ENCODE measurements at regions not wholly inside any gene's neighbourhood (a gene's known extent, or its start where the extent isn't known, plus 50 kb on each side); places are given as distances from the start of the nearest gene placed in this dataset.

DNA sequence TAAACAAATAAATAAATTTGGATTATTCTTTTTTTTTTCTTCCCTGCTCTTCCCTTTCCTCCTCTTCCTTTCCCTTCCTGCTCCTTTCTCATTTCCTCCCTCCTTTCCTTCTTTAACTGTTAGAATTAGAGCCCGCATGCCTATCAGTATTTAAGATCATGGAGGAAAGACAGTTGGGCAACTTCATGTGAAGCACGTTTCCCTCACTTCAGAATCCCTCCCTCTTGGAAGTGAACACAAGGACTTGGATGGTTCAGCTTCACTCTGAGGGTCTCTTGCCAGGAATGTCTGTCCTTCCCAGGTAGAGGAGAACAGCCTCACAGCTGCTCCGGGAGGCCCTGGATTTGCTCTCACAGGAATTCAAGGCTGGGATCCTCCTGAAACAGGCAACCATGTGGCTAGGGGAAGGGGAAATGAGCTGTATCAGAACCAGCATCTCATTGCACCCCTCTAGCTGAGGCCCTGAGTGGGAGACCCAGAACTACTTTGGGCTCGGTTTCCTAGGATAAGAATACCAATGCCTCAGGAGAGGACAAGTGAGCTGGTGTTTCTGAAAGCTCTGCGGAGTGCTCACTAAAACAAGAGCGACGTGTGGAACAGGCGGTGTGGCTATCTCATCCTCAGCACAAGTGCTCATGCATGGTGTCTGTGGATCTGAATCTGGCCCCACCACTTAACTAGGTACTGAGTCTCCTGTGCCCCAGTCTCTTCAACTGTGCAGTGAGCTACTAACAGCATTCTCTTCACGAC is 230.5 kb downstream of the MYCN start:
- TF ChIP-seq, protein P1, sequence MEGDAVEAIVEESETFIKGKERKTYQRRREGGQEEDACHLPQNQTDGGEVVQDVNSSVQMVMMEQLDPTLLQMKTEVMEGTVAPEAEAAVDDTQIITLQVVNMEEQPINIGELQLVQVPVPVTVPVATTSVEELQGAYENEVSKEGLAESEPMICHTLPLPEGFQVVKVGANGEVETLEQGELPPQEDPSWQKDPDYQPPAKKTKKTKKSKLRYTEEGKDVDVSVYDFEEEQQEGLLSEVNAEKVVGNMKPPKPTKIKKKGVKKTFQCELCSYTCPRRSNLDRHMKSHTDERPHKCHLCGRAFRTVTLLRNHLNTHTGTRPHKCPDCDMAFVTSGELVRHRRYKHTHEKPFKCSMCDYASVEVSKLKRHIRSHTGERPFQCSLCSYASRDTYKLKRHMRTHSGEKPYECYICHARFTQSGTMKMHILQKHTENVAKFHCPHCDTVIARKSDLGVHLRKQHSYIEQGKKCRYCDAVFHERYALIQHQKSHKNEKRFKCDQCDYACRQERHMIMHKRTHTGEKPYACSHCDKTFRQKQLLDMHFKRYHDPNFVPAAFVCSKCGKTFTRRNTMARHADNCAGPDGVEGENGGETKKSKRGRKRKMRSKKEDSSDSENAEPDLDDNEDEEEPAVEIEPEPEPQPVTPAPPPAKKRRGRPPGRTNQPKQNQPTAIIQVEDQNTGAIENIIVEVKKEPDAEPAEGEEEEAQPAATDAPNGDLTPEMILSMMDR (IDR thresholded peaks at IDR 0.05; ENCODE audit: insufficient read depth, low read length, severe bottlenecking): no peak
- FAIRE-seq: no peak
- DNase-seq (ENCODE audit: low read depth): no peak
- H3K27me3 ChIP-seq (ENCODE audit: control insufficient read depth, insufficient read depth, low read length): no peaks in the 10 kb centered on the region
- no peak overlapping the region for H3K4me3 ChIP-seq (ENCODE audit: low read depth, low read length)
- no peaks in the 10 kb centered on the region for H3K36me3 ChIP-seq (ENCODE audit: control insufficient read depth, insufficient read depth, low read length)

DNA sequence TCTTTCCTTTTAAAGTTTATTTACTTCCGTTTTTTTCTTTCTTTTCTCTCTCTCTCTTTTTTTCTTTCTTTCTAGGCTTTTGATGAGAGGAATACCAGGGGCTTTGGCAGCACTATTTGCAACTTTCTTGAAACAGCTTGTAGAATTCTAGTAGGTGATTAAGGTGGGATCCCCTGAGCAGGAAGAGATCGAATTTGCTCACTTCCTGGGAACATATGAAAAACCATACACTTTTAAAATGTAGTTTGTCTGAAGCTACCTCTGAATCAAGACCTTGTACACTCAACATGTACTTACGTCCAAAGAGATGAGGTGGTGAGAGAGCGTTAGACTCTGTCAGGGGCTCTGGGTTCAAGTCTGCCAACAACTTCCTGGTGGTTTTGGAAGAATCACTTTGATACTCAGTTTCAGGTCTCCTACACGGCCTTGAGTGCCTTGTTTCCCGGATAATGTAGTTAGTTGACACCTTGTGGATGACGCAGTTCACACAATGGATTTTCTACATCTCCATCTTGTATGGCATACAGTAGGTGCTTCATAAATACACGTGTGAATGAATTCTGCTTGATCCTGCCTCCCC is 229.1 kb downstream of the MYCN start:
- no peaks in the 10 kb centered on the region for H3K27me3 ChIP-seq (ENCODE audit: control insufficient read depth, insufficient read depth, low read length)
- DNase-seq (ENCODE audit: low read depth) (no peak), FAIRE-seq (no peak)
- no peak overlapping the region for H3K4me3 ChIP-seq (ENCODE audit: low read depth, low read length)
- TF ChIP-seq, protein P1 (IDR thresholded peaks at IDR 0.05; ENCODE audit: insufficient read depth, low read length, severe bottlenecking): no peak
- H3K36me3 ChIP-seq (ENCODE audit: control insufficient read depth, insufficient read depth, low read length): no peaks in the 10 kb centered on the region

DNA sequence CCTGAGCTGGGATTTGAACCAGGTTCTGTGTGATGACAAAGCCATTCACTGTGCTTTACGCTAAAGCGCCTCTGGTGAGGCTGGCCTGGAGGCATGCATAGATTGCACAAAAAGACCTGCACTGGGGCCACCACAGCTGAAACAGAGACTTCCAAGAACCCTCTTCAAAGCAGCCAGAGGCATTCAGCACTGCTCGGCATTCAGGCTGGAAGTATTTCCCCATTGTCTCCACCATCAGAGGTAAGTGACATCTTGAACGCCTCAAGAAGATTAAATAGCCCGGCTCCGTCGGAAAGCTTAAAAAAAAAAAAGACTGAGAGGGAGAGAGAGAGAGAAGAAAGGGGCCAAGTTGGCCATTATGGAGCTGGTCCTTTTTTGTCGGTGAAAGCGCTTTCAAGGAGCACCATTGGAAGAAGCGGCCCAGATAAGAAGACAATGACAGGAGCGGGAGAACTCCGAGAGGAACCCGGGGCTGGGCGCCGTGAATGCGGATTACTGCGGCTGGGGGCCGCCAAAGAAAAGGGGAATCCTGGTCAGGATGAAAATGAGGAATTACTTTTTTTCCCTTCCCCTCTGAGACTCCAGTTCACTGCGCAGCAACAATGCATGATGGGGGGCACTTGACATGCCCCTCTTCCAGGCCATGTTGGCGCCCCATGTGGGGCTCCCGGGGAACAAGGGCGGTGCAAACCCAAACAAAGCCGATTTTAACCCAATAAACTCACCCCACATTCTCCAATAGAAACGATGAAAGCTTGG is 228.3 kb downstream of the MYCN start:
- DNase-seq (ENCODE audit: low read depth) (no peak), FAIRE-seq (no peak)
- H3K36me3 ChIP-seq (ENCODE audit: control insufficient read depth, insufficient read depth, low read length): no peaks in the 10 kb centered on the region
- TF ChIP-seq, protein P1 (IDR thresholded peaks at IDR 0.05; ENCODE audit: insufficient read depth, low read length, severe bottlenecking): no peak
- H3K4me3 ChIP-seq (ENCODE audit: low read depth, low read length): no peak overlapping the region
- H3K27me3 ChIP-seq (ENCODE audit: control insufficient read depth, insufficient read depth, low read length): no peaks in the 10 kb centered on the region

DNA sequence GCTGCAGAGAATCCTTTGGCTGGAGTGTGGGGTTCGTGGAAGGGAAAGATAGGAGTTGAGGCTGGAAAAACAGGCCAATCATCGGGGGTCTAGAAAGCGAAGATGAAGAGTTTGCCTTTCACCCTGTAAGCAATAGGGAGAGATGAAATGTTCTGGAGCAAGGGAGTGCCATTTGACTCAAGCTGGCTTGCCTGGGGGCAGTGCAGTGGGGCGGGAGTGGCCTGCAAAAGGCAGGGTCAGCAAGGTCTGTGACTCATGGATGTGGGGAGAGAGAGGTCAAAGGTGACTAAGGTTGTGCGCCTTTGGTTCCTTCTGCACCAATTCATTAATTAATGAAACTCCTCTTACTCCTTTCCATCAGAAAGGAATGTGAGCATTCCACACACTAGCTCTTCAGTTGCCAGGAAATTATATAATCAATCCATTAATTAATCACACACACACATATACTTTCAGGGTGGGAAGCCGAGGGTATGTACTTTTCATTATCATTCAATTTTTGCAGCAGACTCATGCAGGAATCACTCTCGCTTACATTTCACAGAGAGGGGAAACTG is 227.6 kb downstream of the MYCN start:
- no peaks in the 10 kb centered on the region for H3K36me3 ChIP-seq (ENCODE audit: control insufficient read depth, insufficient read depth, low read length)
- DNase-seq (ENCODE audit: low read depth): no peak
- no peak overlapping the region for H3K4me3 ChIP-seq (ENCODE audit: low read depth, low read length)
- no peaks in the 10 kb centered on the region for H3K27me3 ChIP-seq (ENCODE audit: control insufficient read depth, insufficient read depth, low read length)
- TF ChIP-seq, protein P1 (IDR thresholded peaks at IDR 0.05; ENCODE audit: insufficient read depth, low read length, severe bottlenecking): no peak
- no peak for FAIRE-seq

DNA sequence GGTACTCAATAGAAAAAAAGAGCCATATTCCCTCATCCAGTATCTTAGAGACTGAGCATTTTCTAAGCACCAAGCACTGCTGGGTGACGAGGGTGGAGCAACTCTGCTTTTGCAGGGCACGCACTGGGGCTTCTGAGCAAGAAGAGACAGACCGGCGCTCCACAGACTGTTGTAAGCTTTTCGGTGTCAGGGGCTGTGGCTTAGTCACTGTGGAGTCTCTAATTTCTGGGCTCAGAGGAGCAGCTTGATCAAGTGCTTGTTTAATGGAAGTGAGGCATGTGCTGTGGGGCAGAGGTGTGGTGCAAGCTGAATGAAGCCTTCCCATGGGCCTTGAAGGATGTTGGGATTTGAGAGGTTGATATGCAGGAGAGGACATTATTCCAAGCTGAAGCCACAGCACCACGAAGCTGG is 227.1 kb downstream of the MYCN start:
- no peaks in the 10 kb centered on the region for H3K36me3 ChIP-seq (ENCODE audit: control insufficient read depth, insufficient read depth, low read length)
- no peak for DNase-seq (ENCODE audit: low read depth)

More for the DNA sequence above, 227.1 kb downstream of the MYCN start:
- FAIRE-seq: no peak
- no peaks in the 10 kb centered on the region for H3K27me3 ChIP-seq (ENCODE audit: control insufficient read depth, insufficient read depth, low read length)
- no peak overlapping the region for H3K4me3 ChIP-seq (ENCODE audit: low read depth, low read length)
- TF ChIP-seq, protein P1 (IDR thresholded peaks at IDR 0.05; ENCODE audit: insufficient read depth, low read length, severe bottlenecking): no peak
